SK-N-SH treated with all-trans-retinoic acid at 6 μM for 48 hours (cell line): ENCODE measurements at regions not wholly inside any gene's neighbourhood (a gene's known extent, or its start where the extent isn't known, plus 50 kb on each side); places are given as distances from the start of the nearest gene placed in this dataset.

ENCODE experiments used
- ATAC-seq: fragments of 200-7000 bp; cut with Tn5 transposase; 3 replicates; pipeline ENCODE4 v1.9.1; 2020; ENCODE audit warnings: mild to moderate bottlenecking, moderate library complexity
- ARNTL ChIP-seq: fragments of 450-650 bp; formaldehyde crosslinking; IDR thresholded peaks from 2 replicates; pipeline ENCODE4 v1.5.0; 2020; ENCODE audit warnings: low read depth, mild to moderate bottlenecking, moderate library complexity, borderline replicate concordance
- BACH2 ChIP-seq: fragments of 250-450 bp; sonication (Bioruptor Pico); IDR thresholded peaks from 2 replicates; pipeline ENCODE4 v1.9.0; 2021; ENCODE audit warnings: mild to moderate bottlenecking, borderline replicate concordance
- CSDC2 ChIP-seq: fragments of 250-450 bp; sonication (Bioruptor Pico); IDR thresholded peaks from 2 replicates; pipeline ENCODE4 v1.5.0; 2020; ENCODE audit warnings: mild to moderate bottlenecking, moderate library complexity
- ESRRG ChIP-seq: fragments of 250-450 bp; sonication (Bioruptor Pico); IDR thresholded peaks from 2 replicates; pipeline ENCODE4 v1.6.1; 2021; ENCODE audit warnings: mild to moderate bottlenecking
- GLIS3 ChIP-seq: fragments of 250-450 bp; sonication (Bioruptor Pico); IDR thresholded peaks from 2 replicates; pipeline ENCODE4 v1.5.0; 2020; ENCODE audit warnings: mild to moderate bottlenecking, moderate library complexity
- OSR1 ChIP-seq: fragments of 250-450 bp; sonication (Bioruptor Pico); IDR thresholded peaks from 2 replicates; pipeline ENCODE4 v1.8.0; 2022; ENCODE audit warnings: moderate library complexity, mild to moderate bottlenecking, inconsistent platforms
- RARB ChIP-seq: fragments of 250-450 bp; sonication (Bioruptor Pico); IDR thresholded peaks from 2 replicates; pipeline ENCODE4 v1.8.0; 2021; ENCODE audit warnings: mild to moderate bottlenecking, moderate library complexity
- SNAI2 ChIP-seq: fragments of 250-450 bp; sonication (Bioruptor Pico); IDR thresholded peaks from 2 replicates; pipeline ENCODE4 v1.5.0; 2020; ENCODE audit warnings: mild to moderate bottlenecking, moderate library complexity
- TOX ChIP-seq: fragments of 250-450 bp; sonication (Bioruptor Pico); IDR thresholded peaks from 2 replicates; pipeline ENCODE4 v1.8.0; 2021; ENCODE audit warnings: mild to moderate bottlenecking, moderate library complexity, borderline replicate concordance
- ZC3H10 ChIP-seq: fragments of 250-450 bp; sonication (Bioruptor Pico); IDR thresholded peaks from 2 replicates; pipeline ENCODE4 v1.5.1; 2021; ENCODE audit warnings: mild to moderate bottlenecking, moderate library complexity
- ZFP3 ChIP-seq: fragments of 250-450 bp; sonication (Bioruptor Pico); IDR thresholded peaks from 2 replicates; pipeline ENCODE4 v1.5.0; 2020; ENCODE audit warnings: mild to moderate bottlenecking, moderate library complexity
- ZNF565 ChIP-seq: fragments of 450-650 bp; formaldehyde crosslinking; conservative IDR thresholded peaks from 2 replicates; pipeline ENCODE4 v1.5.0; 2020; ENCODE audit warnings: low read depth, mild to moderate bottlenecking, moderate library complexity
- ZNF70 ChIP-seq: fragments of 450-650 bp; formaldehyde crosslinking; IDR thresholded peaks from 2 replicates; pipeline ENCODE4 v1.5.0; 2020; ENCODE audit warnings: mild to moderate bottlenecking, moderate library complexity
- TF ChIP-seq, protein P1 (sequence below): fragments of 250-450 bp; sonication (Bioruptor Pico); IDR thresholded peaks from 2 replicates; pipeline ENCODE4 v1.8.0; 2020; ENCODE audit warnings: mild to moderate bottlenecking, moderate library complexity, borderline replicate concordance
- TF ChIP-seq, protein P2 (sequence below): fragments of 250-450 bp; sonication (Bioruptor Pico); IDR thresholded peaks from 2 replicates; pipeline ENCODE4 v1.5.1; 2020; ENCODE audit warnings: low read depth, mild to moderate bottlenecking, moderate library complexity
- TF ChIP-seq, protein P3 (sequence below): fragments of 250-450 bp; sonication (Bioruptor Pico); IDR thresholded peaks from 2 replicates; pipeline ENCODE4 v1.5.1; 2021; ENCODE audit warnings: mild to moderate bottlenecking, moderate library complexity
- TF ChIP-seq, protein P4 (sequence below): fragments of 250-450 bp; sonication (Bioruptor Pico); IDR thresholded peaks from 2 replicates; pipeline ENCODE4 v1.8.0; 2021; ENCODE audit warnings: low read depth, mild to moderate bottlenecking, moderate library complexity, borderline replicate concordance
- TF ChIP-seq, protein P5 (sequence below): fragments of 250-450 bp; sonication (Bioruptor Pico); IDR thresholded peaks from 2 replicates; pipeline ENCODE4 v1.5.0; 2020; ENCODE audit warnings: mild to moderate bottlenecking, moderate library complexity

DNA sequence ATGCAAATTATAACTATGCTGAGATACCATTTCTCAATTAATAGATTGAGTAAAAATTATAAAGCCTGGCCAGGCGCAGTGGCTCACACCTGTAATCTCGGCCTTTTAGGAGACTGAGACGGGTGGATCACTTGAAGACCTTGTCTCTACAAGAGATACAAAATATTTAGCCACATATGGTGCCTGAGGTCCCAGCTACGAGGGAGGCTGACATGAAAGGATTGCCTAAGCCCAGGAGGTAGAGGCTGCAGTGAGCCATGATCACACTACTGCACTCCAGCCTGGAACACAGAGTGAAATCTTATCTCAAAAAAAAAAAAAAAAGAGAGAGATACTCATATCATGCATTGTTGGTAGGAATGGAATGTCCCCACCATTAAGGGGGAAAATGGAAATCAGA, 142.4 kb downstream of the RCN1 start (continued):
- no peak for TF ChIP-seq ZFP3 (CRISPR knock-in tag)
- TF ChIP-seq, protein P1, sequence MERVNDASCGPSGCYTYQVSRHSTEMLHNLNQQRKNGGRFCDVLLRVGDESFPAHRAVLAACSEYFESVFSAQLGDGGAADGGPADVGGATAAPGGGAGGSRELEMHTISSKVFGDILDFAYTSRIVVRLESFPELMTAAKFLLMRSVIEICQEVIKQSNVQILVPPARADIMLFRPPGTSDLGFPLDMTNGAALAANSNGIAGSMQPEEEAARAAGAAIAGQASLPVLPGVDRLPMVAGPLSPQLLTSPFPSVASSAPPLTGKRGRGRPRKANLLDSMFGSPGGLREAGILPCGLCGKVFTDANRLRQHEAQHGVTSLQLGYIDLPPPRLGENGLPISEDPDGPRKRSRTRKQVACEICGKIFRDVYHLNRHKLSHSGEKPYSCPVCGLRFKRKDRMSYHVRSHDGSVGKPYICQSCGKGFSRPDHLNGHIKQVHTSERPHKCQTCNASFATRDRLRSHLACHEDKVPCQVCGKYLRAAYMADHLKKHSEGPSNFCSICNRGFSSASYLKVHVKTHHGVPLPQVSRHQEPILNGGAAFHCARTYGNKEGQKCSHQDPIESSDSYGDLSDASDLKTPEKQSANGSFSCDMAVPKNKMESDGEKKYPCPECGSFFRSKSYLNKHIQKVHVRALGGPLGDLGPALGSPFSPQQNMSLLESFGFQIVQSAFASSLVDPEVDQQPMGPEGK = no peak
- TF ChIP-seq OSR1 (CRISPR knock-in tag) = no peak
- no peak for TF ChIP-seq GLIS3 (CRISPR knock-in tag)
- TF ChIP-seq, protein P2, sequence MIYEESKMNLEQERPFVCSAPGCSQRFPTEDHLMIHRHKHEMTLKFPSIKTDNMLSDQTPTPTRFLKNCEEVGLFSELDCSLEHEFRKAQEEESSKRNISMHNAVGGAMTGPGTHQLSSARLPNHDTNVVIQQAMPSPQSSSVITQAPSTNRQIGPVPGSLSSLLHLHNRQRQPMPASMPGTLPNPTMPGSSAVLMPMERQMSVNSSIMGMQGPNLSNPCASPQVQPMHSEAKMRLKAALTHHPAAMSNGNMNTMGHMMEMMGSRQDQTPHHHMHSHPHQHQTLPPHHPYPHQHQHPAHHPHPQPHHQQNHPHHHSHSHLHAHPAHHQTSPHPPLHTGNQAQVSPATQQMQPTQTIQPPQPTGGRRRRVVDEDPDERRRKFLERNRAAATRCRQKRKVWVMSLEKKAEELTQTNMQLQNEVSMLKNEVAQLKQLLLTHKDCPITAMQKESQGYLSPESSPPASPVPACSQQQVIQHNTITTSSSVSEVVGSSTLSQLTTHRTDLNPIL (CRISPR knock-in tag) = no peak
- no peak for TF ChIP-seq ARNTL (CRISPR knock-in tag)
- TF ChIP-seq ZC3H10 (CRISPR knock-in tag) = no peak

DNA sequence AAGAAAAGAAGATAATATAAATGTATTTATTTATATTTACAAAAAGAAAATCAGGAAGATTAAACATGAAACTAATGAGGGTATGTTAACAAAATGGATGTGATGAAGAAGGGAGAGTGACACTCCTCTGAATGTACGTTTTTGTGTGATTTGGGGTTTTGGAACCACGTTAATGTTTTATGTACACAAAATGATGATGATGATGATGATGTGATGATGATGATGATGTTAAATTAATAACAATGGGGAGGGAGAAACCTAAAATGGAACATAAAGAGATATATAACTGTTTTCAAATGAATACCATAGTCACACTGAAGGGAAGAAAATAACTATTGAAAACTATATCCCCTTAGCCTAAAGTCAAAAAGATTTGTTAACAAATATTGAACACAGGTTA, 143.1 kb downstream of the RCN1 start:
- TF ChIP-seq TOX (CRISPR knock-in tag) = no peak
- no peak for TF ChIP-seq ZNF565 (CRISPR knock-in tag)
- TF ChIP-seq, protein P3, sequence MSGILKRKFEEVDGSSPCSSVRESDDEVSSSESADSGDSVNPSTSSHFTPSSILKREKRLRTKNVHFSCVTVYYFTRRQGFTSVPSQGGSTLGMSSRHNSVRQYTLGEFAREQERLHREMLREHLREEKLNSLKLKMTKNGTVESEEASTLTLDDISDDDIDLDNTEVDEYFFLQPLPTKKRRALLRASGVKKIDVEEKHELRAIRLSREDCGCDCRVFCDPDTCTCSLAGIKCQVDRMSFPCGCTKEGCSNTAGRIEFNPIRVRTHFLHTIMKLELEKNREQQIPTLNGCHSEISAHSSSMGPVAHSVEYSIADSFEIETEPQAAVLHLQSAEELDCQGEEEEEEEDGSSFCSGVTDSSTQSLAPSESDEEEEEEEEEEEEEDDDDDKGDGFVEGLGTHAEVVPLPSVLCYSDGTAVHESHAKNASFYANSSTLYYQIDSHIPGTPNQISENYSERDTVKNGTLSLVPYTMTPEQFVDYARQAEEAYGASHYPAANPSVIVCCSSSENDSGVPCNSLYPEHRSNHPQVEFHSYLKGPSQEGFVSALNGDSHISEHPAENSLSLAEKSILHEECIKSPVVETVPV (CRISPR knock-in tag) = no peak
- TF ChIP-seq, protein P2 (CRISPR knock-in tag) = no peak
- no peak for TF ChIP-seq ARNTL (CRISPR knock-in tag)
- TF ChIP-seq, protein P4, sequence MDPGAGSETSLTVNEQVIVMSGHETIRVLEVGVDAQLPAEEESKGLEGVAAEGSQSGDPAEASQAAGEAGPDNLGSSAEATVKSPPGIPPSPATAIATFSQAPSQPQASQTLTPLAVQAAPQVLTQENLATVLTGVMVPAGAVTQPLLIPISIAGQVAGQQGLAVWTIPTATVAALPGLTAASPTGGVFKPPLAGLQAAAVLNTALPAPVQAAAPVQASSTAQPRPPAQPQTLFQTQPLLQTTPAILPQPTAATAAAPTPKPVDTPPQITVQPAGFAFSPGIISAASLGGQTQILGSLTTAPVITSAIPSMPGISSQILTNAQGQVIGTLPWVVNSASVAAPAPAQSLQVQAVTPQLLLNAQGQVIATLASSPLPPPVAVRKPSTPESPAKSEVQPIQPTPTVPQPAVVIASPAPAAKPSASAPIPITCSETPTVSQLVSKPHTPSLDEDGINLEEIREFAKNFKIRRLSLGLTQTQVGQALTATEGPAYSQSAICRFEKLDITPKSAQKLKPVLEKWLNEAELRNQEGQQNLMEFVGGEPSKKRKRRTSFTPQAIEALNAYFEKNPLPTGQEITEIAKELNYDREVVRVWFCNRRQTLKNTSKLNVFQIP (CRISPR knock-in tag) = no peak
- no peak for TF ChIP-seq RARB (CRISPR knock-in tag)
- TF ChIP-seq BACH2 = no peak
- no peak for TF ChIP-seq ZNF70 (CRISPR knock-in tag)
- no peak for TF ChIP-seq ESRRG (CRISPR knock-in tag)
- TF ChIP-seq ZFP3 (CRISPR knock-in tag) = no peak
- TF ChIP-seq OSR1 (CRISPR knock-in tag) = no peak
- TF ChIP-seq, all 23 proteins: peak for 0
- ATAC-seq = no peak

DNA sequence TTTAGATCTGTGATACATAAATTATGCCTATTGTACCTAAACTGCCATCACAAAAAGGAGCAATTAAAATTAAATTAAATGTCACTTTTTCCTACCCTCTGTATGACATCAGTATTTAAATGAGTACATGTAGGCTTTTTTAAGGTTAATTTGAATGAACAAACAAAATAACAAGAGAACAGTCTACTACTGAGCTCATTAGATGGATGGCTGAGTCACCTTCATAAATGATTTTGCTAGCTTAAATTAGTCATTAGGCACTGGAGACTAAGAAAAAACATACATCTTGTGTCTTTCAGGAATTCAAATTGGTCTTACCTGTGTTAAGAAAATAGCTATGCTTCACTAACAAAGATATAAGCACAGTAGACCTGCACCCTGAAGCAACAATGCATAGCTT, 153.6 kb downstream of the RCN1 start:
- no peak for TF ChIP-seq SNAI2 (CRISPR knock-in tag)
- ATAC-seq = no peak

DNA sequence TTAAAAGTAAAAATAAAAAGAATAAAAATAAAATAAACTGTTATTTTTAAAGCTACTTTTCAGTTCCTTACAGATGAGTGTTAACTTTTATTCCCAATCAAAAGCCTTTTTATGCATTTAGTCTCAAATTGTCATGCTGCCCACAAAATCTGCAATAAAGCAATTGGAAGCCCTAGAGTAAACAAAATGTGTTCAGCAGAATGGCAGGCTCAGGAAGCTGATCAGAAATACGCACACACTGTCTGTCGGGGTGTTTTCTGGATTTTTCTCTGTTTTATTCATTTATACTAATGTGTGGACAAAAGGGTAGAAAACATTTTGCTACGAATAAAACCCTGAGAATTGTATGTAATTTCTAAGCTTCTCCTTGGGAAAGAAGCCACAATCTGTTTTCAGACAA, 162.8 kb downstream of the RCN1 start:
- TF ChIP-seq BACH2 = no peak
- TF ChIP-seq ZNF70 (CRISPR knock-in tag) = no peak
- TF ChIP-seq, protein P5, sequence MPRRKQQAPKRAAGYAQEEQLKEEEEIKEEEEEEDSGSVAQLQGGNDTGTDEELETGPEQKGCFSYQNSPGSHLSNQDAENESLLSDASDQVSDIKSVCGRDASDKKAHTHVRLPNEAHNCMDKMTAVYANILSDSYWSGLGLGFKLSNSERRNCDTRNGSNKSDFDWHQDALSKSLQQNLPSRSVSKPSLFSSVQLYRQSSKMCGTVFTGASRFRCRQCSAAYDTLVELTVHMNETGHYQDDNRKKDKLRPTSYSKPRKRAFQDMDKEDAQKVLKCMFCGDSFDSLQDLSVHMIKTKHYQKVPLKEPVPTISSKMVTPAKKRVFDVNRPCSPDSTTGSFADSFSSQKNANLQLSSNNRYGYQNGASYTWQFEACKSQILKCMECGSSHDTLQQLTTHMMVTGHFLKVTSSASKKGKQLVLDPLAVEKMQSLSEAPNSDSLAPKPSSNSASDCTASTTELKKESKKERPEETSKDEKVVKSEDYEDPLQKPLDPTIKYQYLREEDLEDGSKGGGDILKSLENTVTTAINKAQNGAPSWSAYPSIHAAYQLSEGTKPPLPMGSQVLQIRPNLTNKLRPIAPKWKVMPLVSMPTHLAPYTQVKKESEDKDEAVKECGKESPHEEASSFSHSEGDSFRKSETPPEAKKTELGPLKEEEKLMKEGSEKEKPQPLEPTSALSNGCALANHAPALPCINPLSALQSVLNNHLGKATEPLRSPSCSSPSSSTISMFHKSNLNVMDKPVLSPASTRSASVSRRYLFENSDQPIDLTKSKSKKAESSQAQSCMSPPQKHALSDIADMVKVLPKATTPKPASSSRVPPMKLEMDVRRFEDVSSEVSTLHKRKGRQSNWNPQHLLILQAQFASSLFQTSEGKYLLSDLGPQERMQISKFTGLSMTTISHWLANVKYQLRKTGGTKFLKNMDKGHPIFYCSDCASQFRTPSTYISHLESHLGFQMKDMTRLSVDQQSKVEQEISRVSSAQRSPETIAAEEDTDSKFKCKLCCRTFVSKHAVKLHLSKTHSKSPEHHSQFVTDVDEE (CRISPR knock-in tag) = no peak
- TF ChIP-seq CSDC2 (CRISPR knock-in tag) = no peak
- ATAC-seq = no peak
